NCI-H460 (cell line): ENCODE measurements at regions not wholly inside any gene's neighbourhood (a gene's known extent, or its start where the extent isn't known, plus 50 kb on each side); places are given as distances from the start of the nearest gene placed in this dataset.

Experiments
- DNase-seq: peaks from one replicate; pipeline ENCODE4 v3.0.0-alpha.2; 2016; ENCODE audit warnings: low read depth; ENCODE audit errors: extremely low read depth

GRCh38 chr5:128870923-128871322 is 94.4 kb upstream of the SLC27A6 start:
- no peak for DNase-seq

- no peak for DNase-seq
These were observed 88.5 kb upstream of the SLC27A6 start for GRCh38 chr5:128876569-128877382.

- DNase-seq = no peak
These were observed 87.8 kb upstream of the SLC27A6 start for GRCh38 chr5:128877476-128877875.

- no peak for DNase-seq
These were observed 83.7 kb upstream of the SLC27A6 start for GRCh38 chr5:128881502-128882018.

- DNase-seq = no peak
These were observed 79.5 kb upstream of the SLC27A6 start for GRCh38 chr5:128885649-128886255.

GRCh38 chr5:128895122-128895521 is 70.2 kb upstream of the SLC27A6 start:
- DNase-seq = no peak

- no peak for DNase-seq
These were observed 68.6 kb upstream of the SLC27A6 start for GRCh38 chr5:128896675-128897074.

- DNase-seq = no peak
These were observed 61.7 kb upstream of the SLC27A6 start for GRCh38 chr5:128903550-128903949.

- no peak for DNase-seq
These were observed 60.3 kb upstream of the SLC27A6 start for GRCh38 chr5:128904805-128905567.

GRCh38 chr5:128905568-128906110 is 59.6 kb upstream of the SLC27A6 start:
- peak; percentile 64 for DNase-seq

GRCh38 chr5:128913551-128913950 is 51.7 kb upstream of the SLC27A6 start:
- DNase-seq = no peak
